Ishikawa (cell line): ENCODE measurements at regions not wholly inside any gene's neighbourhood (a gene's known extent, or its start where the extent isn't known, plus 50 kb on each side); places are given as distances from the start of the nearest gene placed in this dataset.

Experiments used
- CREB1 ChIP-seq: IDR thresholded peaks from 2 replicates; pipeline ENCODE4 v1.6.1; 2012; ENCODE audit warnings: low read depth
- EP300 ChIP-seq: IDR thresholded peaks from 2 replicates; pipeline ENCODE4 v1.6.1; 2012; ENCODE audit warnings: borderline replicate concordance
- FOXM1 ChIP-seq: IDR thresholded peaks from 2 replicates; pipeline ENCODE4 v1.6.1; 2012; ENCODE audit warnings: low read depth, borderline replicate concordance
- MAX ChIP-seq: IDR thresholded peaks from 2 replicates; pipeline ENCODE4 v1.6.1; 2012
- NFIC ChIP-seq: IDR thresholded peaks from 2 replicates; pipeline ENCODE4 v1.6.1; 2012
- RAD21 ChIP-seq: IDR thresholded peaks from 2 replicates; pipeline ENCODE4 v1.6.1; 2012; ENCODE audit warnings: low read depth
- TAF1 ChIP-seq: IDR thresholded peaks from 2 replicates; pipeline ENCODE4 v1.6.1; 2012; ENCODE audit warnings: low read depth, mild to moderate bottlenecking
- TCF12 ChIP-seq: IDR thresholded peaks from 2 replicates; pipeline ENCODE4 v1.6.1; 2012; ENCODE audit warnings: low read depth
- TEAD4 ChIP-seq: IDR thresholded peaks from 2 replicates; pipeline ENCODE4 v1.6.1; 2012
- USF1 ChIP-seq: IDR thresholded peaks from 2 replicates; pipeline ENCODE4 v1.6.1; 2012
- YY1 ChIP-seq: IDR thresholded peaks from 2 replicates; pipeline ENCODE4 v1.6.1; 2012; ENCODE audit warnings: low read depth
- ZBTB7A ChIP-seq: IDR thresholded peaks from 2 replicates; pipeline ENCODE4 v1.6.1; 2012; ENCODE audit warnings: low read depth
- TF ChIP-seq, protein P1 (sequence below): IDR thresholded peaks from 2 replicates; pipeline ENCODE4 v1.6.1; 2012; ENCODE audit warnings: low read depth, mild to moderate bottlenecking

GRCh38 chr1:73033640-73034039 is 751.3 kb upstream of the NEGR1 start:
- TF ChIP-seq MAX, result no peak
- TF ChIP-seq, protein P1, sequence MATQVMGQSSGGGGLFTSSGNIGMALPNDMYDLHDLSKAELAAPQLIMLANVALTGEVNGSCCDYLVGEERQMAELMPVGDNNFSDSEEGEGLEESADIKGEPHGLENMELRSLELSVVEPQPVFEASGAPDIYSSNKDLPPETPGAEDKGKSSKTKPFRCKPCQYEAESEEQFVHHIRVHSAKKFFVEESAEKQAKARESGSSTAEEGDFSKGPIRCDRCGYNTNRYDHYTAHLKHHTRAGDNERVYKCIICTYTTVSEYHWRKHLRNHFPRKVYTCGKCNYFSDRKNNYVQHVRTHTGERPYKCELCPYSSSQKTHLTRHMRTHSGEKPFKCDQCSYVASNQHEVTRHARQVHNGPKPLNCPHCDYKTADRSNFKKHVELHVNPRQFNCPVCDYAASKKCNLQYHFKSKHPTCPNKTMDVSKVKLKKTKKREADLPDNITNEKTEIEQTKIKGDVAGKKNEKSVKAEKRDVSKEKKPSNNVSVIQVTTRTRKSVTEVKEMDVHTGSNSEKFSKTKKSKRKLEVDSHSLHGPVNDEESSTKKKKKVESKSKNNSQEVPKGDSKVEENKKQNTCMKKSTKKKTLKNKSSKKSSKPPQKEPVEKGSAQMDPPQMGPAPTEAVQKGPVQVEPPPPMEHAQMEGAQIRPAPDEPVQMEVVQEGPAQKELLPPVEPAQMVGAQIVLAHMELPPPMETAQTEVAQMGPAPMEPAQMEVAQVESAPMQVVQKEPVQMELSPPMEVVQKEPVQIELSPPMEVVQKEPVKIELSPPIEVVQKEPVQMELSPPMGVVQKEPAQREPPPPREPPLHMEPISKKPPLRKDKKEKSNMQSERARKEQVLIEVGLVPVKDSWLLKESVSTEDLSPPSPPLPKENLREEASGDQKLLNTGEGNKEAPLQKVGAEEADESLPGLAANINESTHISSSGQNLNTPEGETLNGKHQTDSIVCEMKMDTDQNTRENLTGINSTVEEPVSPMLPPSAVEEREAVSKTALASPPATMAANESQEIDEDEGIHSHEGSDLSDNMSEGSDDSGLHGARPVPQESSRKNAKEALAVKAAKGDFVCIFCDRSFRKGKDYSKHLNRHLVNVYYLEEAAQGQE, result no peak
- no peak for TF ChIP-seq FOXM1
- TF ChIP-seq TAF1, result no peak
- TF ChIP-seq YY1, result no peak
- no peak for TF ChIP-seq RAD21
- no peak for TF ChIP-seq EP300
- no peak for TF ChIP-seq NFIC
- no peak for TF ChIP-seq ZBTB7A
- no peak for TF ChIP-seq CREB1
- TF ChIP-seq TEAD4, result no peak
- TF ChIP-seq USF1, result no peak
- TF ChIP-seq TCF12, result no peak
